ENCODE measurements at regions not wholly inside any gene's neighbourhood (a gene's known extent, or its start where the extent isn't known, plus 50 kb on each side); places are given as distances from the start of the nearest gene placed in this dataset.
A peak's percentile ranks its signal among the peaks of the same experiment; 100 is the strongest.

GRCh38 chr10:94076325-94076841, 82.7 kb downstream of the PLCE1 start:
- TF ChIP-seq CTCF (IDR thresholded peaks at IDR 0.05 in 4 of 5, conservative IDR thresholded peaks at IDR 0.05 in 1 of 5) (peak in 4 of 5 experiments; percentile 23 to 56 (median 36)), POLR2A (IDR thresholded peaks at IDR 0.05) (no peak)
